CD4-positive, alpha-beta T cell treated with Interleukin-6 for 4 hours (primary cell): ENCODE measurements at regions not wholly inside any gene's neighbourhood (a gene's known extent, or its start where the extent isn't known, plus 50 kb on each side); places are given as distances from the start of the nearest gene placed in this dataset.
"Not testable (repeated sequence)": the region's sequence is repeated elsewhere in the genome, so short reads cannot be mapped to it uniquely, and the experiment has no call there.

Experiments used
- DNase-seq: peaks from one replicate; pipeline ENCODE4 v3.0.0-alpha.2; 2020; ENCODE audit warnings: mixed read lengths

DNA sequence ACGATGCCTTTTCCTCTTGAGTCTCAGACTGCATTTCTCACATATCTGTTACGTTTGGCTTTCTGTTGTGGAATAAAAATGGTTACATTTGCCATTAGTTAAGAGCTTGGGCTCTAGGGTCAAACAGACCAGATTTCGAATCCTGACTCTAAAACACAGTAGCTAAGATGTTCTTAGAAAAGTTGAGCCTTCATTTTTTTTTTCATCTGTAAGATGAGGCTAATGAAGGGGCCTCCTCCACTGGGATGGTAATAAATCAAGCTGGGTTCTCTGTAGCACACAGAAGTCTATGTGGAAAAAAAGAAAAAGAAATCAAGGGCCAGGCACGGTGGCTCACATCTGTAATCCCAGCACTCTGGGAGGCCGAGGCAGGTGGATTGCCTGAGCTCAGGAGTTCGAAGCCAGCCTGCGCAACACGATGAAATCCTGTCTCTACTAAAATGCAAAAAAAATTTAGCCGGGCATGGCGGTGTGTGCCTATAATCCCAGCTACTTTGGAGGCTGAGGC lies 49.9 kb upstream of the CAPRIN1 start:
- no peak for DNase-seq

- no peak for DNase-seq
These were observed 52.1 kb upstream of the CAPRIN1 start for GRCh38 chr11:33999393-33999792.

GRCh38 chr11:33997584-33998251 lies 53.8 kb upstream of the CAPRIN1 start:
- DNase-seq, result no peak

DNA sequence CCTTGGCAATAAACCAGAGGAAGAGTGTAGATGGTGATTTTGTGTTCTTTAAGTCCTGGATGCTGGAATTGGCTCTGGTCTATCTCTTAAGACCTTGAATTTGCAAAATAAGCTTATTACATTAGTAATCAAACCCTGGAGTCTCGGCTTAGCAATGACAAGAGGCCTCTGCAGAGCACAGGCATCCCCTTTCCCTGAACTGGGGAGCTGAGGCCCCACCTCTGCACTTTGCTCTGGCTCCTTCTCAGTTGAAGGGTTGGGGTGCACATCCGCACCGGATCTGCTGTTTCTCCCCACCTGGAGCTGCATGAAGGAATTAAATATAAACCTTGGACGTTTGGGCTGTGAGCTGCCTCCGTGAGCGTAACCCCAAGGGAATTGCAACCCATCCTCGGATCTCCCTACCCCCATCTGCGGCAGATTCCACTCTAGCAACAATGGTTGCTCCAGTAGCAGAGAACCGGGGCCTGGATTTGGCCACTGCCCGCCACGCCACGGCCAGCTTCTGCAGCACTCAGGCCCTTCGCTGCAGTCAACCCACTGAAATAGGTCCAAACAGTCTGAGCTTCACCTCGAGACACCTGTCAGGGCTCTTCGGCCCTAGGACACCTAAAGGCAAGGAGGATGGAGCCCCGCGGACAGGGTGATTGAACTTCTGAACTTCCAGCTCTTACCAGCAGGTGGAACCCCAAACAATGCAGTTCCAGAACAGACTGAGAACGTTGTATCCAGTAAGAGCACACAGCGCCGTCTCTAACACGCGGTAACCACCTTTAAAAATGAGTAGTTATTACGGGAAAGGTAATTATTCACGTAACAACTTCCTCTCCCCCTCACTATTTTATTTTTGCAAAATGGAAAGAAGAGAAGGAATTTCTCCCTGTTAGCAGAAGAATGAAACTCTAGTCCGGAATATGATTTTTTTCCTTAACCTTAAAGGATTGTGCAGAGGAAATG lies 54.8 kb upstream of the CAPRIN1 start:
- peak; percentile 80 for DNase-seq

- no peak for DNase-seq
These were observed 56.6 kb upstream of the CAPRIN1 start for GRCh38 chr11:33994937-33995336.

DNA sequence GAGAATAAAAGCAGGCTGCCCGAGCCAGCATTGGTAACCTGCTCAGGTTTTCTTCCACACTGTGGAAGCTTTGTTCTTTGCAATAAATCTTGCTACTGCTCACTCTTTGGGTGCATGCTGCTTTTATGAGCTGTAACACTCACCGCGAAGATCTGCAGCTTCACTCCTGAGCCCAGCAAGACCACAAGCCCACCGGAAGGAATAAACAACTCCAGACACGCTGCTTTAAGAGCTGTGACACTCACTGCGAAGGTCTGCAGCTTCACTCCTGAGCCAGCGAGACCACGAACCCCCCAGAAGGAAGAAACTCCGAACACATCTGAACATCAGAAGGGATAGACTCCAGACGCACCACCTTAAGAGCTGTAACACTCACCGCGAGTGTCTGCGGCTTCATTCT lies 60.4 kb upstream of the CAPRIN1 start:
- DNase-seq, result not testable (repeated sequence)

- DNase-seq, result not testable (repeated sequence)
These were observed 61.4 kb upstream of the CAPRIN1 start for GRCh38 chr11:33990131-33990530.

DNA sequence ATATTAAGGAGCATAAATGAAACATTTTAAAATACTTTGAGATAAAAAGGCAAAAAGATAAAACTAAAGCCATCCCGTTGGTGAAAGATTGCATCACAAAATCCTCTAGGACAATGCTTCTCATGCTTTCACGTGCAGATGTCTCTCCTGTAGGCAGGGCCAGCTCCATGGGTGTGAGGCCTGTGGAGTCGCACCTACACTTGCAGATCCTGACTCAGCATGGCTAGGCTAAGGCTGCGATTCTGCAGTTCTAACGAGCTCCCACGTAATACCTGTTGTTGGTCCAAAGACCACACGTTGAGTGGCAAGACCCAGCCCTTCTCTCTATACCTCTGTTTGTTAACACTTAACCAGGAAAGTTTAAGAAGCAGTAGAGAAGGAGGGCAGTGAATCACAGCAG lies 62.1 kb upstream of the CAPRIN1 start:
- DNase-seq, result no peak

- DNase-seq, result no peak
These were observed 62.8 kb upstream of the CAPRIN1 start for GRCh38 chr11:33988586-33989370.

DNA sequence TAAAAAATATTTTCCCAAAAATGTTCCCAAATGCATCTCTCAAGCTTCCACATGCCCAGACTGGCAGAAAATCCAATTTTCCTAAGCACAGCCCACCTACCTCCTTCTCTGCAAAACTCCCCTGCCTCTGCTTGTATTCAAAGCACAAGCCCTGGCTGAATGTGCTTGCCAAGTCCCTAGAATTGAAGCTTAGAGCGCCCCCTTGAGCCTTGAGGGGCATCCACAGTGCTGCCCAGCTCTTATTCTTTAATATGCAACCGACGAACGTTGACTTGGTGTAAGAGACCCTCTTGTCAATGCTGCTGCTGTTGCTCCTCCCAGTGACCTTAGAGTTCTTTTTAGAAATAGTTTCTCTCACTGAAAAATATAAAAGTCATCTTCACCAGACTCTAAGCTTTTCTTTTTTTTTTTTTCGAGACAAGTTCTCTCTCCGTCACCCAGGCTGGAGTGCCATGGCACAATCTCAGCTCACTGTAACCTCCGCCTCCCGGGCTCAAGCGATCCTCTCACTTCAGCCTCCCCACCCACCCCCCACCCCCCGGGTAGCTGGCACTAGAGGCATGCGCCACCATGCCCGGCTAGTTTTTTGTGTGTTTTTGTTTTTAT lies 63.5 kb upstream of the CAPRIN1 start:
- DNase-seq, result peak; percentile 78

- DNase-seq, result no peak
These were observed 64.0 kb upstream of the CAPRIN1 start for GRCh38 chr11:33987545-33987944.

DNA sequence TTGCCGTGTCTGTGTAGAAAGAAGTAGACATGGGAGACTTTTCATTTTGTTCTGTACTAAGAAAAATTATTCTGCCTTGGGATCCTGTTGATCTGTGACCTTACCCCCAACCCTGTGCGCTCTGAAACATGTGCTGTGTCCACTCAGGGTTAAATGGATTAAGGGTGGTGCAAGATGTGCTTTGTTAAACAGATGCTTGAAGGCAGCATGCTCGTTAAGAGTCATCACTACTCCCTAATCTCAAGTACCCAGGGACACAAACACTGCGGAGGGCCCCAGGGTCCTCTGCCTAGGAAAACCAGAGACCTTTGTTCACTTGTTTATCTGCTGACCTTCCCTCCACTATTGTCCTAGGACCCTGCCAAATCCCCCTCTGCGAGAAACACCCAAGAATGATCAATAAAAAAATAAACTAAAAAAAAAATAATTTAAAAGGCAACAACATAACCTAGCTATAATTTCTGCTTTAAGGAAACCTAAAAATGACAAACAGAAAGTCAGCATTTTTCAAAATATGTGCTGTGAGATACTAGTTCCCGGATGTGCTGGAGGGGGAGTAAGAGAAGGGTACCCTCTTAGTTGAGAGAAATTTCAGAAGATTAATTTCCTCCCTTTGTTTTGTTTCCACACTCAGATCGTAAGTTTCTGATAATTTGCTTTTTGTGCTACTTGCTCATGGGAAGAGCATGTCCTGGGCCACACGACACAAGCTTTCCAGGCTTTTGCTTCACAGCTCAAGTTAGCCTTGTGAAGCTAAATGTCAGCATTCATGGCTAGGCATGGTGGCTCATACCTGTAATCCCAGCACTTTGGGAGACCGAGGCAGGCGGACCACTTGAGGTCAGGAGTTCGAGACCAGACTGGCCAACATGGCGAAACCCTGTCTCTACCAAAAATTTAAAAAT lies 64.7 kb upstream of the CAPRIN1 start:
- not testable (repeated sequence) for DNase-seq

- no peak for DNase-seq
These were observed 66.7 kb upstream of the CAPRIN1 start for GRCh38 chr11:33984682-33985389.

- DNase-seq, result no peak
These were observed 68.9 kb upstream of the CAPRIN1 start for GRCh38 chr11:33982661-33983060.

DNA sequence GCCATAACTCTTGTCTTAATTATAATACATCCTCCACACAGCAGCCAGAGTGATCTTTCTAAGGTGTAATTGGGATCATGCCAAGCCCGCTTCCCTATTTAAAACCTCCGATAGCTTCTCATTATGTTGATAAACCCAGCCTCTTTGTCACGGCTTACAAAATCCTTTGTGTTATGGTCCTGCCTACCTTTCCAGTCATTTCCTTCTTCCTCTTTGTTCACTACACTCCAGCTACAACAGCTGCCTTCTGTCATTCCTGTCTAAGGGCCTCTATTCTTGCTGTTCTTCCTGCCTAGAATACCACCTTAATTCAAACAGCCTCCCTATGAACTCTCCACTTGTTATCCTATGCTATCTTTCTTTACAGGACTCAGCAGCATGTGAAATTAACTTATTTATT lies 70.6 kb upstream of the CAPRIN1 start:
- DNase-seq, result no peak

DNA sequence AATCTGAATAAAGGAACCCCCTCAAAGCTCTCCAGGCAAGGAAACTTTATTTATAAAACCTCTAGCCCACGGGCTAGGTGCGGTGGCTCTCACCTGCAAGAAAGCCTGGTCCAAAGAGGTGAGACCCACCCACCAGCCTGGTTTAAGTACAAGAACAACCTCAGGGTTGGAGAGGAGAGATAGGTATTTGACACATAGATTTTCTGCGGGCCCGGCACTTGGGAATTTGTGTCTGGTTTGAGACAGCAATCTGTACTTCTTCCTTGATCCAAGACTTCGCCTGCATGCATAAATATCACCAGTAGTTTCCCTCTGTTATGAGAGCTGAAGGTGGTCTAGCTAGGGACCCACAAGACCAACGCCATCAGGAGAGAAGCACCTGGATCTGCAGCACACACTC lies 73.2 kb upstream of the CAPRIN1 start:
- DNase-seq, result no peak

GRCh38 chr11:33977676-33978075 lies 73.9 kb upstream of the CAPRIN1 start:
- no peak for DNase-seq

GRCh38 chr11:33976495-33977199 lies 74.9 kb upstream of the CAPRIN1 start:
- DNase-seq, result no peak

DNA sequence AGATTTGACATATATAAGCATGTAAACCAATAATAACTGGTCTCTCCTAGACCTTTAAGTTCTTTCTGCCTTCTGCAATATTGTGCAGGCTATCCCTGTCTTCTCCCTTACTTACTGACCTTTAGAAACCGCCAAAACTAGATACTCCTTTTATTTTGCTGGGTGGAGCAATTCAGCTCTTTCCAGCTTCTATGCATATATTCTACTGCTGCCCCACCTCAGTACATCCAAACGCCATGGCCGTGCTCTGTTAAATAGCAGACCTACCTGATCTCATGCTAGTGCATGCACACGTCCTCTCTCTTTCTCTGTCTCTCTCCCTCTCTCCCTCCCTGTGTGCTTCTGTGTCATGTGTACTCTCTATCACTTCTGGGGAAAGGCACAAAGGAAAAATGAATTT lies 76.7 kb upstream of the CAPRIN1 start:
- no peak for DNase-seq

- DNase-seq, result not testable (repeated sequence)
These were observed 79.7 kb upstream of the LMO2 start for GRCh38 chr11:33971530-33971929.
